HEK293 (cell line): ENCODE measurements at regions not wholly inside any gene's neighbourhood (a gene's known extent, or its start where the extent isn't known, plus 50 kb on each side); places are given as distances from the start of the nearest gene placed in this dataset.

Experiments
- CTCF ChIA-PET: fragments of 350-600 bp; formaldehyde crosslinking; extraction: SDS; loops from one replicate; lab custom pipeline; 2021; ENCODE audit warnings: antibody characterized with exemption; lab: Yijun Ruan, JAX
- POLR2A ChIA-PET: fragments of 300-600 bp; formaldehyde crosslinking; extraction: SDS; loops from one replicate; lab custom pipeline; 2020; ENCODE audit warnings: antibody characterized with exemption, inconsistent platforms; lab: Yijun Ruan, JAX
- H3K27ac ChIP-seq: fragments of 200-500 bp; sonication (Bioruptor generic); 2 replicates; pipeline ENCODE4 v1.5.1; 2014; ENCODE audit warnings: low read depth, low read length, control low read depth, inconsistent platforms; ENCODE audit errors: extremely low read depth
- H3K36me3 ChIP-seq, 2 experiments: fragments of 200-500 bp in 1 of 2; sonication (Bioruptor generic) in 1 of 2; 1 replicate in 1 of 2; 2 replicates in 1 of 2; pipeline ENCODE4 v1.5.1; 2014 to 2017; ENCODE audit warnings: inconsistent platforms in 2 of 2, low read length in 2 of 2; ENCODE audit not compliant: control insufficient read depth in 2 of 2, insufficient read depth in 1 of 2
- H3K4me1 ChIP-seq: fragments of 200-500 bp; sonication (Bioruptor generic); 2 replicates; pipeline ENCODE4 v1.5.1; 2014; ENCODE audit warnings: mild to moderate bottlenecking, low read length, inconsistent platforms; ENCODE audit not compliant: control insufficient read depth, insufficient read depth
- H3K4me3 ChIP-seq: 2 replicates; pipeline ENCODE4 v1.5.1; 2011; ENCODE audit warnings: low read depth, mild to moderate bottlenecking, control low read depth, low read length, moderate library complexity
- H3K9me3 ChIP-seq: fragments of 200-500 bp; sonication (Bioruptor generic); 2 replicates; pipeline ENCODE4 v1.5.1; 2014; ENCODE audit warnings: low read depth, low read length, inconsistent platforms; ENCODE audit not compliant: control insufficient read depth, insufficient read depth
- ATF2 ChIP-seq: fragments of 450-650 bp; formaldehyde crosslinking; IDR thresholded peaks from 2 replicates; pipeline ENCODE4 v1.5.1; 2016; ENCODE audit warnings: missing biosample characterization, missing genetic modification characterization, low read depth
- EGR2 ChIP-seq: fragments of 450-650 bp; formaldehyde crosslinking; IDR thresholded peaks from 2 replicates; pipeline ENCODE4 v1.5.1; 2016; ENCODE audit warnings: low read depth, missing biosample characterization, missing genetic modification characterization
- GLIS1 ChIP-seq: fragments of 450-650 bp; formaldehyde crosslinking; IDR thresholded peaks from 2 replicates; pipeline ENCODE4 v1.5.1; 2016; ENCODE audit warnings: missing biosample characterization, missing genetic modification characterization
- INSM2 ChIP-seq: fragments of 450-650 bp; formaldehyde crosslinking; IDR thresholded peaks from 2 replicates; pipeline ENCODE4 v1.5.1; 2016; ENCODE audit warnings: missing biosample characterization, missing genetic modification characterization
- KLF10 ChIP-seq: fragments of 450-650 bp; IDR thresholded peaks from 2 replicates; pipeline ENCODE4 v1.5.1; 2018; ENCODE audit warnings: missing biosample characterization, mild to moderate bottlenecking, missing genetic modification characterization
- KLF7 ChIP-seq: fragments of 450-650 bp; formaldehyde crosslinking; IDR thresholded peaks from 2 replicates; pipeline ENCODE4 v1.5.1; 2016; ENCODE audit warnings: missing biosample characterization, missing genetic modification characterization, borderline replicate concordance
- PRDM1 ChIP-seq: fragments of 450-650 bp; formaldehyde crosslinking; IDR thresholded peaks from 2 replicates; pipeline ENCODE4; 2016; ENCODE audit warnings: missing biosample characterization, missing genetic modification characterization
- SALL2 ChIP-seq: fragments of 450-650 bp; formaldehyde crosslinking; IDR thresholded peaks from 2 replicates; pipeline ENCODE4 v1.5.0; 2017; ENCODE audit warnings: missing biosample characterization, mild to moderate bottlenecking, missing genetic modification characterization, borderline replicate concordance
- ZBTB21 ChIP-seq: fragments of 450-650 bp; formaldehyde crosslinking; IDR thresholded peaks from 2 replicates; pipeline ENCODE4 v1.5.1; 2017; ENCODE audit warnings: missing biosample characterization, missing genetic modification characterization
- ZNF121 ChIP-seq: fragments of 450-650 bp; formaldehyde crosslinking; IDR thresholded peaks from 2 replicates; pipeline ENCODE4 v1.5.1; 2016; ENCODE audit warnings: missing biosample characterization, missing genetic modification characterization
- ZNF138 ChIP-seq: fragments of 450-650 bp; formaldehyde crosslinking; IDR thresholded peaks from 2 replicates; pipeline ENCODE4 v1.5.1; 2016; ENCODE audit warnings: missing biosample characterization, missing genetic modification characterization, borderline replicate concordance
- ZNF2 ChIP-seq: fragments of 450-650 bp; formaldehyde crosslinking; IDR thresholded peaks from 2 replicates; pipeline ENCODE4 v1.5.1; 2016; ENCODE audit warnings: missing biosample characterization, missing genetic modification characterization
- ZNF223 ChIP-seq: fragments of 450-650 bp; formaldehyde crosslinking; IDR thresholded peaks from 2 replicates; pipeline ENCODE4 v1.5.1; 2016; ENCODE audit warnings: missing biosample characterization, missing genetic modification characterization
- ZNF280C ChIP-seq: fragments of 450-650 bp; formaldehyde crosslinking; IDR thresholded peaks from 2 replicates; pipeline ENCODE4 v1.5.1; 2016; ENCODE audit warnings: missing biosample characterization, missing genetic modification characterization
- ZNF311 ChIP-seq: fragments of 450-650 bp; formaldehyde crosslinking; IDR thresholded peaks from 2 replicates; pipeline ENCODE4 v1.5.1; 2017; ENCODE audit warnings: missing biosample characterization, missing genetic modification characterization, borderline replicate concordance
- ZNF324 ChIP-seq: fragments of 450-650 bp; formaldehyde crosslinking; IDR thresholded peaks from 2 replicates; pipeline ENCODE4 v1.5.1; 2016; ENCODE audit warnings: missing biosample characterization, missing genetic modification characterization
- ZNF350 ChIP-seq: fragments of 450-650 bp; formaldehyde crosslinking; IDR thresholded peaks from 2 replicates; pipeline ENCODE4 v1.5.0; 2017; ENCODE audit warnings: missing biosample characterization, mild to moderate bottlenecking, missing genetic modification characterization
- ZNF354C ChIP-seq: fragments of 450-650 bp; formaldehyde crosslinking; IDR thresholded peaks from 2 replicates; pipeline ENCODE4 v1.5.1; 2016; ENCODE audit warnings: missing biosample characterization, missing genetic modification characterization, low read depth, borderline replicate concordance
- ZNF362 ChIP-seq: fragments of 450-650 bp; formaldehyde crosslinking; IDR thresholded peaks from 2 replicates; pipeline ENCODE4 v1.5.1; 2016; ENCODE audit warnings: missing biosample characterization, missing genetic modification characterization
- ZNF37A ChIP-seq: fragments of 450-650 bp; IDR thresholded peaks from 2 replicates; pipeline ENCODE4 v1.5.1; 2018; ENCODE audit warnings: missing biosample characterization, missing genetic modification characterization
- ZNF398 ChIP-seq: fragments of 450-650 bp; formaldehyde crosslinking; IDR thresholded peaks from 2 replicates; pipeline ENCODE4 v1.5.1; 2017; ENCODE audit warnings: missing biosample characterization, missing genetic modification characterization
- ZNF623 ChIP-seq: fragments of 450-650 bp; formaldehyde crosslinking; IDR thresholded peaks from 2 replicates; pipeline ENCODE4 v1.5.1; 2016; ENCODE audit warnings: missing biosample characterization, missing genetic modification characterization
- ZNF792 ChIP-seq: fragments of 450-650 bp; formaldehyde crosslinking; IDR thresholded peaks from 2 replicates; pipeline ENCODE4 v1.5.1; 2016; ENCODE audit warnings: missing biosample characterization, missing genetic modification characterization
- ZNF830 ChIP-seq: fragments of 450-650 bp; IDR thresholded peaks from 2 replicates; pipeline ENCODE4 v1.5.0; 2018; ENCODE audit warnings: missing biosample characterization, missing genetic modification characterization, low read depth, mild to moderate bottlenecking, moderate library complexity
- ZXDB ChIP-seq: fragments of 450-650 bp; formaldehyde crosslinking; IDR thresholded peaks from 2 replicates; pipeline ENCODE4 v1.5.1; 2016; ENCODE audit warnings: missing biosample characterization, missing genetic modification characterization

GRCh38 chr4:178881937-178882336 is 1439.7 kb upstream of the AGA start:
- POLR2A ChIA-PET, result no interaction called here

GRCh38 chr4:178894126-178894525 is 1451.9 kb upstream of the AGA start:
- Histone ChIP-seq H3K36me3 (no peaks in the 10 kb centered on the region), H3K9me3 (no peaks in the 10 kb centered on the region), H3K4me1 (no peaks in the 10 kb centered on the region), H3K4me3 (no peak overlapping the region), H3K27ac (no peak overlapping the region)
- POLR2A ChIA-PET, result no interaction called here
- CTCF ChIA-PET, result no interaction called here
- no peak for TF ChIP-seq ZNF2 (tag by site-specific recombination)
- TF ChIP-seq ZNF362 (tag by site-specific recombination), result no peak
- TF ChIP-seq GLIS1 (tag by site-specific recombination), result no peak
- TF ChIP-seq SALL2 (tag by site-specific recombination), result no peak
- TF ChIP-seq ZNF792 (tag by site-specific recombination), result no peak
- TF ChIP-seq ZNF354C (tag by site-specific recombination), result no peak
- TF ChIP-seq ZNF223 (tag by site-specific recombination), result no peak
- TF ChIP-seq ZNF37A (tag by site-specific recombination), result no peak
- TF ChIP-seq ZNF311 (tag by site-specific recombination), result no peak
- TF ChIP-seq INSM2 (tag by site-specific recombination), result no peak

More at GRCh38 chr4:178881937-178882336, 1439.7 kb upstream of the AGA start:
- TF ChIP-seq ZNF280C (tag by site-specific recombination) (no peak), PRDM1 (tag by site-specific recombination) (no peak), ZNF398 (no peak), ZBTB21 (no peak), ZXDB (tag by site-specific recombination) (no peak), EGR2 (tag by site-specific recombination) (no peak), ZNF830 (no peak), ZNF121 (no peak), ZNF350 (tag by site-specific recombination) (no peak), KLF7 (tag by site-specific recombination) (no peak), ATF2 (tag by site-specific recombination) (no peak), ZNF324 (no peak), ZNF138 (tag by site-specific recombination) (no peak), KLF10 (tag by site-specific recombination) (no peak), ZNF623 (tag by site-specific recombination) (no peak)
- Histone ChIP-seq H3K9me3 (no peaks in the 10 kb centered on the region), H3K4me3 (no peak overlapping the region), H3K36me3 (no peaks in the 10 kb centered on the region), H3K4me1 (no peaks in the 10 kb centered on the region), H3K27ac (no peak overlapping the region)
- CTCF ChIA-PET, result no interaction called here
